ENCODE measurements at regions not wholly inside any gene's neighbourhood (a gene's known extent, or its start where the extent isn't known, plus 50 kb on each side); places are given as distances from the start of the nearest gene placed in this dataset.
"Not testable (repeated sequence)": the region's sequence is repeated elsewhere in the genome, so short reads cannot be mapped to it uniquely, and the experiment has no call there.

DNA sequence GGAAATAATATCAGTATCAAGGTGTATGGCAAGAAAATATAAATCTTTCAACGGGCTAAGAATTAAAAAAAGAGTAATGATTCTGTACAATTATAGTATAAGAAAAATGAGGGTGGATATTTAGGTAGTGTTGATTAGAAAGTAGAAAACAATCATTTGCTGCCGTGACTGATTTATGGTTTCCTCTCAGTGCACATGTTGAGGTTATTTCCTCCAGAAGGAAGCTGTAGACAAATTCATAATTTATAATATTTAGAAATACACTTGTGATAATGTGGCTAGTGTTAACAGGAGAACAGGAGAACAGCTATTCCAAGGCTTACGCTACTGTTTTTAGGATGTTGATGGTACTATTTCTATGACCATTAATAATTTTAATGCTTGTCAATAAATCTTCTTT, 153.4 kb downstream of the GOLGA6L6 start:
- H3K27me3 ChIP-seq (ENCODE audit: control insufficient read depth in 3 of 3, insufficient read depth in 3 of 3, low read length in 3 of 3); FAIRE-seq; DNase-seq; H3K4me3 ChIP-seq (ENCODE audit: low read depth in 1 of 3, low read length in 3 of 3); H3K27ac ChIP-seq (ENCODE audit: low read depth in 1 of 3, low read length in 2 of 3); H3K36me3 ChIP-seq (ENCODE audit: control insufficient read depth in 3 of 3, insufficient read depth in 2 of 3, low read depth in 1 of 3, low read length in 3 of 3); H3K4me1 ChIP-seq (ENCODE audit: control insufficient read depth in 3 of 3, insufficient read depth in 2 of 3, low read depth in 1 of 3, low read length in 2 of 3): not testable (repeated sequence)
- WGBS, 3 donors: 40 to 56% (median 43%) methylated on average over 3 of the region's 3 CpGs
- H3K9me3 ChIP-seq (ENCODE audit: control insufficient read depth in 2 of 2, insufficient read depth in 1 of 2, low read depth in 1 of 2, low read length in 1 of 2): peaks cover 0 to 16% of the 10 kb centered on the region in 2 donors

DNA sequence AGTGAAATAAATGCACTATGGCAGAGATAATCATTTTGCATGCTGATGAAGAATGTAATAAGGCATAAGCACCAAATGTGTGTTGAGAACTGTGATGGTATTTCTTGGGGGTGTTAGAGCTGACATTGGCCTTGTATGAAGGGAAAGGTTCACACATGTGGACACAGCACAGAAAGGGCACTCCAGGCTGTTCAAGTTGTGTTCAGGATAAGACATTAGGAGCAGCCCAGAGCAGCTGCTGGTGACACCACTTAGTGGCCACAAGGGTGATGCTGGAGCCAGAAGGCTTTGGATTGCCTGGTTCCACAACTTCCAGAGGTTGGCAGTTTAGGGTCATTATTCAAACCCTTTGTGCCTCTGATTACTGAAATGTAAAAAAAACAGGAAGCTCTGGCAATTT, 155.4 kb downstream of the GOLGA6L6 start:
- Histone ChIP-seq H3K27ac (ENCODE audit: low read depth in 1 of 3, low read length in 2 of 3) (no peak overlapping the region), H3K4me1 (ENCODE audit: control insufficient read depth in 3 of 3, insufficient read depth in 2 of 3, low read depth in 1 of 3, low read length in 2 of 3) (no peaks in the 10 kb centered on the region), H3K36me3 (ENCODE audit: control insufficient read depth in 3 of 3, insufficient read depth in 2 of 3, low read depth in 1 of 3, low read length in 3 of 3) (no peaks in the 10 kb centered on the region), H3K4me3 (ENCODE audit: low read depth in 1 of 3, low read length in 3 of 3) (no peak overlapping the region), H3K27me3 (ENCODE audit: control insufficient read depth in 3 of 3, insufficient read depth in 3 of 3, low read length in 3 of 3) (no peaks in the 10 kb centered on the region), H3K9me3 (ENCODE audit: control insufficient read depth in 2 of 2, insufficient read depth in 1 of 2, low read depth in 1 of 2, low read length in 1 of 2) (peaks cover 0 to 21% of the 10 kb centered on the region in 2 donors)
- no peak for DNase-seq
- FAIRE-seq: no peak

DNA sequence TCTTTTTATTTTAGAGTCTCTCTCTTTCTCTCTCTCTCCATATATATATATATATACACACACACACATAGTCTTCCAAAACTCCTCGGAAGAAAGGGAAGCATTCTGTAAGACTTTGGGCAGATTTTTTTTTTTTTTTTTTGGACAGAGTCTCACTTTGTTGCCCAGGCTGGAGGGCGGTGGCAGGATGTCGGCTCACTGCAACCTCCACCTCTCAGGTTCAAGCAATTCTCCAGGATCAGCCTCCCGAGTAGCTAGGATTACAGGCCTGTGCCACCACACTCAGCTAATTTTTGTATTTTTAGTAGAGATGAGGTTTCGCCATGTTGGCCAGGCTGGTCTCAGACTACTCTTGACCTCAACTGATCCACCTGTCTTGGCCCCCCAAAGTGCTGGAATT, 161.4 kb downstream of the GOLGA6L6 start:
- H3K36me3 ChIP-seq (ENCODE audit: control insufficient read depth in 3 of 3, insufficient read depth in 2 of 3, low read depth in 1 of 3, low read length in 3 of 3); FAIRE-seq; DNase-seq; H3K4me1 ChIP-seq (ENCODE audit: control insufficient read depth in 3 of 3, insufficient read depth in 2 of 3, low read depth in 1 of 3, low read length in 2 of 3); H3K27ac ChIP-seq (ENCODE audit: low read depth in 1 of 3, low read length in 2 of 3); H3K4me3 ChIP-seq (ENCODE audit: low read depth in 1 of 3, low read length in 3 of 3); H3K27me3 ChIP-seq (ENCODE audit: control insufficient read depth in 3 of 3, insufficient read depth in 3 of 3, low read length in 3 of 3): not testable (repeated sequence)
- H3K9me3 ChIP-seq (ENCODE audit: control insufficient read depth in 2 of 2, insufficient read depth in 1 of 2, low read depth in 1 of 2, low read length in 1 of 2): peaks cover 0 to 17% of the 10 kb centered on the region in 2 donors
- WGBS, 3 donors: 71 to 79% (median 78%) methylated on average over 5 of the region's 5 CpGs

DNA sequence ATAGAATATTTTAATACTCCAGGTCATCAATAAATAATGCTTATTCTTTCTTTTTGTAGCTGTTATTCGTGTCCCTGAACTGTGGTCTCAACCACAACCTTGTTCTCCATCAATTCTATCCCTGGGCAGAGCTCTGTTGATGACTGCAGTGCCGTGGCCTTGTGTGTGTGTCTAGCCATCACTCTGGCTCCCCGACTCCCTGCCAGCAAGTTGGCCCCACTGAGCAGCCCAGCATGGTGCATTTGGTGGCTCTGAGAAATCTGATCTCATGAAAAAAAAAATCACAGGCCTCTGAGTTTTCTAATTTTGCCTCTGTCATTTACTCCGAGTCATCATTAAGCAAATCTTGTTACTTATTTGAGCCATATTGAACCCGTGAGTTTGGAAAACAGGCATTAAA, 164.7 kb downstream of the GOLGA6L6 start:
- H3K27me3 ChIP-seq (ENCODE audit: control insufficient read depth in 3 of 3, insufficient read depth in 3 of 3, low read length in 3 of 3): no peaks in the 10 kb centered on the region
- no peaks in the 10 kb centered on the region for H3K4me1 ChIP-seq (ENCODE audit: control insufficient read depth in 3 of 3, insufficient read depth in 2 of 3, low read depth in 1 of 3, low read length in 2 of 3)
- no peak overlapping the region for H3K4me3 ChIP-seq (ENCODE audit: low read depth in 1 of 3, low read length in 3 of 3)
- H3K36me3 ChIP-seq (ENCODE audit: control insufficient read depth in 3 of 3, insufficient read depth in 2 of 3, low read depth in 1 of 3, low read length in 3 of 3): no peaks in the 10 kb centered on the region
- no peak for FAIRE-seq
- WGBS, 3 donors: 53 to 63% (median 57%) methylated on average over 5 of the region's 5 CpGs
- H3K9me3 ChIP-seq (ENCODE audit: control insufficient read depth in 2 of 2, insufficient read depth in 1 of 2, low read depth in 1 of 2, low read length in 1 of 2): peaks cover 0 to 20% of the 10 kb centered on the region in 2 donors
- no peak overlapping the region for H3K27ac ChIP-seq (ENCODE audit: low read depth in 1 of 3, low read length in 2 of 3)
- DNase-seq: no peak

DNA sequence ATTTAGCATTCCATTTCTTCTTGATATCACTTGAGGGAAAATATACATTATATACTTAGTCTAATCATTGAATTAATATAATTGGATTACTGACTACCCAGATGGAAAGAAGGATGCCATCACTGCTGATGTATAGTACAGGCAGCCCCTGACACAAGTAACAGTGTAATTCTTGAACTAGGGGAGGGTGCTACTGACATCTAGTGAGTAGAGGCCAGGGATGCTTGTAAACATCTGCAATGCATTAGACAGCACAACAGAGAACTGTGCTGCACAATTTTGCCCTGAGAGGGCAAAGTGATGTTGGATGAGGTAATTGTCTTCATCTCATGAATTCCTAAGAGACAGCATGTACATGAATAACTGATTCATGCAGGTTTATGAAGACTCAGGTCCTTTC, 169.2 kb downstream of the GOLGA6L6 start:
- DNase-seq; H3K4me1 ChIP-seq (ENCODE audit: control insufficient read depth in 3 of 3, insufficient read depth in 2 of 3, low read depth in 1 of 3, low read length in 2 of 3); H3K36me3 ChIP-seq (ENCODE audit: control insufficient read depth in 3 of 3, insufficient read depth in 2 of 3, low read depth in 1 of 3, low read length in 3 of 3); H3K27ac ChIP-seq (ENCODE audit: low read depth in 1 of 3, low read length in 2 of 3); FAIRE-seq; H3K27me3 ChIP-seq (ENCODE audit: control insufficient read depth in 3 of 3, insufficient read depth in 3 of 3, low read length in 3 of 3); H3K4me3 ChIP-seq (ENCODE audit: low read depth in 1 of 3, low read length in 3 of 3): not testable (repeated sequence)
- peaks cover 0 to 21% of the 10 kb centered on the region in 2 donors for H3K9me3 ChIP-seq (ENCODE audit: control insufficient read depth in 2 of 2, insufficient read depth in 1 of 2, low read depth in 1 of 2, low read length in 1 of 2)

DNA sequence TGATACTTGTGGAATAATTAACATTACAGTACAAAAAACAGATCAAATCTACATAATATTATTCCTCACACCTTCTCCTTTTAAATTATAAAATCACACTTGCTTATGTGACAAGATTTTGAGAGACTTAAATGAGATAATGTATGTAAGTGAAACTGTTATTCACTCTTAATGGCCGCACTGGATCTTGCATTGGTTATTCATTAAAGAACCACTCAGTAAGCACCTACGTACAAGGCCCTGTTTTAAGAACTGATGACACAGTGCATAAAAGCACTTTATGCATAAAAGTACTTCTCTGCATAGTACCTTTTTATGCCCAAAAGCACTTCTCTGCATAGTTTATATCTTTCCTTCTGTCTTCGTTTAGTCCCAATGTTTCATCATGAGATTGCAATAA, 172.1 kb downstream of the GOLGA6L6 start:
- H3K27ac ChIP-seq (ENCODE audit: low read depth in 1 of 3, low read length in 2 of 3): no peak overlapping the region
- FAIRE-seq: no peak
- WGBS, 3 donors: 65 to 74% (median 68%) methylated on average over 3 of the region's 3 CpGs

DNA sequence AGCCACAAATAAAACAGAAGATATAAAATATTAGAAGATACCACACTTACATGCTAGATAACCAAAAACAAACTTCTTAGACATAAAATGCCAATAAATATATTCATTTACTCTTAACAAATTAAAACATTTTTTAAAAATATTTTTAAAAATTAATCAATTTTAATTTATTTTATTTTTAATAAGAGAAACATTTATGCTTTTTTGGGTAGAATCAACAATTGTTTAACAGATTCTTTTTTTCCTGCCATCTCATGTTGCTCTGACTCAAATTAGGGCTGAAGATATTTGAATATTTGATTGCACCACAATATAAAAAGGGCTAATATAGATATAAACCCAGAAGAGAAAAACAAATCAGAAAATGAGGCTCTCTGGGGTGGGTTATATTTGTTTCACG, 172.6 kb downstream of the GOLGA6L6 start:
- H3K36me3 ChIP-seq (ENCODE audit: control insufficient read depth in 3 of 3, insufficient read depth in 2 of 3, low read depth in 1 of 3, low read length in 3 of 3): no peaks in the 10 kb centered on the region
- 25 to 37% (median 35%) methylated on average over 1 of the region's 1 CpG for WGBS, 3 donors
- FAIRE-seq: peak; percentile 96

More for the DNA sequence above, 172.1 kb downstream of the GOLGA6L6 start:
- Histone ChIP-seq H3K36me3 (ENCODE audit: control insufficient read depth in 3 of 3, insufficient read depth in 2 of 3, low read depth in 1 of 3, low read length in 3 of 3) (no peaks in the 10 kb centered on the region), H3K9me3 (ENCODE audit: control insufficient read depth in 2 of 2, insufficient read depth in 1 of 2, low read depth in 1 of 2, low read length in 1 of 2) (peaks cover 0 to 18% of the 10 kb centered on the region in 2 donors), H3K4me1 (ENCODE audit: control insufficient read depth in 3 of 3, insufficient read depth in 2 of 3, low read depth in 1 of 3, low read length in 2 of 3) (no peaks in the 10 kb centered on the region), H3K27me3 (ENCODE audit: control insufficient read depth in 3 of 3, insufficient read depth in 3 of 3, low read length in 3 of 3) (no peaks in the 10 kb centered on the region), H3K4me3 (ENCODE audit: low read depth in 1 of 3, low read length in 3 of 3) (no peak overlapping the region)
- DNase-seq: no peak

DNA sequence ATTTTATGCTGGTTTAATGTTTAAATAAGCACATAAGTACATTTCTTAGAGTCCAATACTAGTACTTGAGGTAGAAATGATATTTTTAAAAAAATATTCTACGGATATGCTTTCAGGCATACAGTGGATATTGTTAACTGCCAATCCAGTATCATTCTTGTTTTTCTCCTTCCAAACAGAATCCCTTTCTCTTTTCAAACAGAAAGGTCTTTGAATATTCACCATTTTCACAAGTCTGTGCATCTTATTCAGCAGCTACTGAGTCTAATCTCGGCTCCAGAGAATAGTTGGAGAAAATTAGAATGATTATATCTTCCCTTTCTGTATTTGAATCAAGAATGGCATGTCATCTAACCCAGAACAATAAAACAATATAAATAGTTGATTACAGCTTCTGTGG, 174.5 kb downstream of the GOLGA6L6 start:
- H3K27me3 ChIP-seq (ENCODE audit: control insufficient read depth in 3 of 3, insufficient read depth in 3 of 3, low read length in 3 of 3): no peaks in the 10 kb centered on the region
- 46 to 54% (median 53%) methylated on average over 2 of the region's 2 CpGs for WGBS, 3 donors
- H3K9me3 ChIP-seq (ENCODE audit: control insufficient read depth in 2 of 2, insufficient read depth in 1 of 2, low read depth in 1 of 2, low read length in 1 of 2): peaks cover 0 to 12% of the 10 kb centered on the region in 2 donors
- H3K27ac ChIP-seq (ENCODE audit: low read depth in 1 of 3, low read length in 2 of 3): no peak overlapping the region
- no peak overlapping the region for H3K4me3 ChIP-seq (ENCODE audit: low read depth in 1 of 3, low read length in 3 of 3)
- no peaks in the 10 kb centered on the region for H3K4me1 ChIP-seq (ENCODE audit: control insufficient read depth in 3 of 3, insufficient read depth in 2 of 3, low read depth in 1 of 3, low read length in 2 of 3)
- DNase-seq (no peak), FAIRE-seq (peak; percentile 26)
- H3K36me3 ChIP-seq (ENCODE audit: control insufficient read depth in 3 of 3, insufficient read depth in 2 of 3, low read depth in 1 of 3, low read length in 3 of 3): no peaks in the 10 kb centered on the region

More for the DNA sequence above, 172.6 kb downstream of the GOLGA6L6 start:
- DNase-seq: no peak
- H3K4me3 ChIP-seq (ENCODE audit: low read depth in 1 of 3, low read length in 3 of 3): no peak overlapping the region
- no peak overlapping the region for H3K27ac ChIP-seq (ENCODE audit: low read depth in 1 of 3, low read length in 2 of 3)
- peaks cover 0 to 18% of the 10 kb centered on the region in 2 donors for H3K9me3 ChIP-seq (ENCODE audit: control insufficient read depth in 2 of 2, insufficient read depth in 1 of 2, low read depth in 1 of 2, low read length in 1 of 2)
- H3K27me3 ChIP-seq (ENCODE audit: control insufficient read depth in 3 of 3, insufficient read depth in 3 of 3, low read length in 3 of 3): no peaks in the 10 kb centered on the region
- no peaks in the 10 kb centered on the region for H3K4me1 ChIP-seq (ENCODE audit: control insufficient read depth in 3 of 3, insufficient read depth in 2 of 3, low read depth in 1 of 3, low read length in 2 of 3)

DNA sequence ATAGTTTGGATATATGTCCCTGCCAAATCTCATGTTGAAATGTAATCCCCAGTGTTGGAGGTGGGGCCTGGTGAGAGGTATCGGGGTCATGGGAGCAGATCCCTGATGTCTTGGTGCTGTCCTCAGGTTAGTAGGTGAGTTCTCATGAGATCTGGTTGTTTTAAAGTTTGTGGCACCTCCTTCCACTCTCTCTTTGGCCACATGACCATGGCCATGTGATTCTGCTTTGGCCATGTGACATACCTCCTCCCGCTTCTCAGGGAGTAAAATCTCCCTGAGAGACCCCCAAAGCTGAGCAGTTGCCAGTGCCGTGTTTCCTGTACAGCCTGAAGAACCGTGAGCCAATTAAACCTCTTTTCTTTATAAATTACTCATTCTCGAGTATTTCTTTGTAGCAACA, 178.0 kb downstream of the GOLGA6L6 start:
- H3K4me3 ChIP-seq (ENCODE audit: low read depth in 1 of 3, low read length in 3 of 3); H3K27ac ChIP-seq (ENCODE audit: low read depth in 1 of 3, low read length in 2 of 3); H3K4me1 ChIP-seq (ENCODE audit: control insufficient read depth in 3 of 3, insufficient read depth in 2 of 3, low read depth in 1 of 3, low read length in 2 of 3); DNase-seq; H3K27me3 ChIP-seq (ENCODE audit: control insufficient read depth in 3 of 3, insufficient read depth in 3 of 3, low read length in 3 of 3); FAIRE-seq; H3K36me3 ChIP-seq (ENCODE audit: control insufficient read depth in 3 of 3, insufficient read depth in 2 of 3, low read depth in 1 of 3, low read length in 3 of 3): not testable (repeated sequence)
- H3K9me3 ChIP-seq (ENCODE audit: control insufficient read depth in 2 of 2, insufficient read depth in 1 of 2, low read depth in 1 of 2, low read length in 1 of 2): peaks cover 0 to 15% of the 10 kb centered on the region in 2 donors
- WGBS, 3 donors: 59 to 67% (median 64%) methylated on average over 5 of the region's 5 CpGs

Data from small intestine (tissue), 7 donors.